ENCODE measurements at regions not wholly inside any gene's neighbourhood (a gene's known extent, or its start where the extent isn't known, plus 50 kb on each side); places are given as distances from the start of the nearest gene placed in this dataset.
A peak's percentile ranks its signal among the peaks of the same experiment; 100 is the strongest.

DNA sequence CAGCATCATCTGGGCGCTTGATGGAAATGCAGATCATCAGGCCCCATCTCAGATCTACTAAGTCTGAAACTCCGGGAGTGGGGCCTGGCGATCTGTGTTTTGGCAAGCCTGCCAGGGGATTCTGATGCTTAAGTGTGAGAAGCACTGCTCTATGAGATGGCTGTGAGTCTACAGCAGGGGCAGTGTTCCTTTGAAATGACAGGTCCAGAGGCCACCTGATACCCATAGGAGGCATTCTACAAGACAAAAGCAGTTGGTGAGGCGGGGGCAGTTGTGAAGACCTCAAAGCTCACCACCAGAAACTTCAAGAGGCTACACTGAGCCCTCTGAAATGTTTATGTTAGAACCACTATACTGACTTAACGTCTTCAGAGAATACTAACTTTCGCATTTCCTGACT lies 86.9 kb upstream of the SPATA31D4 start:
- 87 to 89% methylated on average over 6 of the region's 6 CpGs for WGBS, 2 experiments (ENCODE audit: low coverage in 1 of 2, low lambda C conversion rate in 2 of 2, missing lambda C conversion rate in 2 of 2)
- Histone ChIP-seq H3K4me3 (no peak overlapping the region), H3K9ac (no peak overlapping the region), H3F3A (ENCODE audit: insufficient read depth) (no peaks in the 10 kb centered on the region), H3K27me3 (replicated peaks; ENCODE audit: insufficient read depth) (no peaks in the 10 kb centered on the region), H3K9me2 (ENCODE audit: insufficient read depth) (no peaks in the 10 kb centered on the region), H4K20me1 (ENCODE audit: insufficient read depth) (no peaks in the 10 kb centered on the region), H3K36me3 (ENCODE audit: low read depth) (no peaks in the 10 kb centered on the region), H3K4me2 (ENCODE audit: unreplicated experiment) (no peak overlapping the region), H3K27ac (no peak overlapping the region), H3K9me3 (ENCODE audit: low read depth) (no peaks in the 10 kb centered on the region), H3K79me2 (ENCODE audit: insufficient read depth) (no peaks in the 10 kb centered on the region), H2AFZ (no peak overlapping the region), H3K4me1 (ENCODE audit: insufficient read depth) (peaks cover 2% of the 10 kb centered on the region; the same call in 1 of the 2 replicates)
- no peak for DNase-seq
- in situ Hi-C loops (cut with MboI), result loop anchor here (10.0 to 25.0 kb wide), 2 partner anchors 147 to 329 kb away; no protein-coding TSS in a partner anchor
- TF ChIP-seq EZH2phosphoT487 (IDR thresholded peaks at IDR 0.05; ENCODE audit: insufficient read depth, low read depth) (no peak), EZH2 (IDR thresholded peaks at IDR 0.05; ENCODE audit: insufficient read depth, poor library complexity, severe bottlenecking) (no peak)

- H3K36me3 ChIP-seq (ENCODE audit: low read depth), result no peaks in the 10 kb centered on the region
- TF ChIP-seq EZH2 (IDR thresholded peaks at IDR 0.05; ENCODE audit: insufficient read depth, poor library complexity, severe bottlenecking) (no peak), EZH2phosphoT487 (IDR thresholded peaks at IDR 0.05; ENCODE audit: insufficient read depth, low read depth) (no peak)
- H3K4me1 ChIP-seq (ENCODE audit: insufficient read depth), result peaks cover 9% of the 10 kb centered on the region; the same call in 1 of the 2 replicates
- H3K4me2 ChIP-seq (ENCODE audit: unreplicated experiment), result no peak overlapping the region
- H3K27me3 ChIP-seq (replicated peaks; ENCODE audit: insufficient read depth), result no peaks in the 10 kb centered on the region
- no peaks in the 10 kb centered on the region for H4K20me1 ChIP-seq (ENCODE audit: insufficient read depth)
- peaks cover 4% of the 10 kb centered on the region; the same call in 1 of the 2 replicates for H3F3A ChIP-seq (ENCODE audit: insufficient read depth)
- 97 to 100% methylated on average over 2 of the region's 2 CpGs for WGBS, 2 experiments (ENCODE audit: low coverage in 1 of 2, low lambda C conversion rate in 2 of 2, missing lambda C conversion rate in 2 of 2)
- H3K27ac ChIP-seq, result no peak overlapping the region
- no peak for DNase-seq
- H3K9ac ChIP-seq, result no peak overlapping the region
- in situ Hi-C loops (cut with MboI), result loop anchor here (10.0 to 25.0 kb wide), 2 partner anchors 149 to 332 kb away; no protein-coding TSS in a partner anchor
- H2AFZ ChIP-seq, result no peak overlapping the region
- H3K4me3 ChIP-seq, result no peak overlapping the region
- H3K9me3 ChIP-seq (ENCODE audit: low read depth), result no peaks in the 10 kb centered on the region
- no peaks in the 10 kb centered on the region for H3K79me2 ChIP-seq (ENCODE audit: insufficient read depth)
- H3K9me2 ChIP-seq (ENCODE audit: insufficient read depth), result no peaks in the 10 kb centered on the region
Measured at GRCh38 chr9:81844131-81844567, 84.1 kb upstream of the SPATA31D4 start.

- Histone ChIP-seq H3K9me2 (ENCODE audit: insufficient read depth) (no peaks in the 10 kb centered on the region), H3K9ac (no peak overlapping the region), H3K36me3 (ENCODE audit: low read depth) (no peaks in the 10 kb centered on the region), H3K4me3 (no peak overlapping the region), H3F3A (ENCODE audit: insufficient read depth) (peaks cover 4% of the 10 kb centered on the region; the same call in 1 of the 2 replicates), H4K20me1 (ENCODE audit: insufficient read depth) (no peaks in the 10 kb centered on the region), H3K9me3 (ENCODE audit: low read depth) (no peaks in the 10 kb centered on the region), H3K27me3 (replicated peaks; ENCODE audit: insufficient read depth) (no peaks in the 10 kb centered on the region), H3K4me1 (ENCODE audit: insufficient read depth) (peaks cover 9% of the 10 kb centered on the region; the same call in 1 of the 2 replicates), H3K79me2 (ENCODE audit: insufficient read depth) (no peaks in the 10 kb centered on the region), H2AFZ (no peak overlapping the region), H3K4me2 (ENCODE audit: unreplicated experiment) (no peak overlapping the region), H3K27ac (no peak overlapping the region)
- 67% methylated on average over 9 of the region's 9 CpGs for WGBS, 2 experiments (ENCODE audit: low coverage in 1 of 2, low lambda C conversion rate in 2 of 2, missing lambda C conversion rate in 2 of 2)
- TF ChIP-seq EZH2 (IDR thresholded peaks at IDR 0.05; ENCODE audit: insufficient read depth, poor library complexity, severe bottlenecking) (no peak), EZH2phosphoT487 (IDR thresholded peaks at IDR 0.05; ENCODE audit: insufficient read depth, low read depth) (no peak)
- DNase-seq, result no peak
- in situ Hi-C loops (cut with MboI), result loop anchor here (10.0 to 25.0 kb wide), 2 partner anchors 153 to 335 kb away; no protein-coding TSS in a partner anchor
Measured at GRCh38 chr9:81847181-81847915, 80.9 kb upstream of the SPATA31D4 start.

- peak; percentile 54 for DNase-seq
- H3F3A ChIP-seq (ENCODE audit: insufficient read depth), result peaks cover 4% of the 10 kb centered on the region; the same call in 1 of the 2 replicates
- no peak overlapping the region for H3K9ac ChIP-seq
- H3K4me1 ChIP-seq (ENCODE audit: insufficient read depth), result peaks cover 6% of the 10 kb centered on the region; the same call in 1 of the 2 replicates
- H3K9me3 ChIP-seq (ENCODE audit: low read depth), result no peaks in the 10 kb centered on the region
- H3K9me2 ChIP-seq (ENCODE audit: insufficient read depth), result no peaks in the 10 kb centered on the region
- H3K79me2 ChIP-seq (ENCODE audit: insufficient read depth), result no peaks in the 10 kb centered on the region
- H3K27ac ChIP-seq, result no peak overlapping the region
- TF ChIP-seq EZH2phosphoT487 (IDR thresholded peaks at IDR 0.05; ENCODE audit: insufficient read depth, low read depth) (no peak), EZH2 (IDR thresholded peaks at IDR 0.05; ENCODE audit: insufficient read depth, poor library complexity, severe bottlenecking) (no peak)
- WGBS, 2 experiments (ENCODE audit: low coverage in 1 of 2, low lambda C conversion rate in 2 of 2, missing lambda C conversion rate in 2 of 2), result 41 to 48% methylated on average over 2 of the region's 2 CpGs
- H2AFZ ChIP-seq, result 0 out of 2 replicates have a peak overlapping the region, but pooled peaks have one; percentile 49
- no peak overlapping the region for H3K4me2 ChIP-seq (ENCODE audit: unreplicated experiment)
- H4K20me1 ChIP-seq (ENCODE audit: insufficient read depth), result no peaks in the 10 kb centered on the region
- in situ Hi-C loops (cut with MboI), result loop anchor here (10.0 to 25.0 kb wide), 2 partner anchors 154 to 336 kb away; no protein-coding TSS in a partner anchor
- H3K27me3 ChIP-seq (replicated peaks; ENCODE audit: insufficient read depth), result no peaks in the 10 kb centered on the region
- no peaks in the 10 kb centered on the region for H3K36me3 ChIP-seq (ENCODE audit: low read depth)
- no peak overlapping the region for H3K4me3 ChIP-seq
Measured at GRCh38 chr9:81848472-81848871, 79.8 kb upstream of the SPATA31D4 start.

Measured in GM23248 (cell line).